Chondrocyte (in vitro differentiated cells): ENCODE measurements at regions not wholly inside any gene's neighbourhood (a gene's known extent, or its start where the extent isn't known, plus 50 kb on each side); places are given as distances from the start of the nearest gene placed in this dataset.
"Not testable (repeated sequence)": the region's sequence is repeated elsewhere in the genome, so short reads cannot be mapped to it uniquely, and the experiment has no call there.

Experiments
- DNase-seq: peaks from one replicate; pipeline ENCODE4 v3.0.0; 2021; ENCODE audit warnings: mixed read lengths, low spot score
- H3K27ac Mint-ChIP-seq: one replicate; pipeline ENCODE4 v1.8.0; 2021; ENCODE audit warnings: mild to moderate bottlenecking, moderate library complexity, mixed read lengths; ENCODE audit not compliant: unreplicated experiment
- H3K27me3 Mint-ChIP-seq: 2 replicates; pipeline ENCODE4 v1.8.0; 2021; ENCODE audit warnings: low read depth, mixed read lengths
- H3K36me3 Mint-ChIP-seq: 2 replicates; pipeline ENCODE4 v1.8.0; 2021; ENCODE audit warnings: low read depth, mixed read lengths
- H3K4me1 Mint-ChIP-seq: 2 replicates; pipeline ENCODE4 v1.8.0; 2021; ENCODE audit warnings: low read depth, mild to moderate bottlenecking, mixed read lengths
- H3K4me3 Mint-ChIP-seq: one replicate; pipeline ENCODE4 v1.8.0; 2021; ENCODE audit warnings: mild to moderate bottlenecking, moderate library complexity, mixed read lengths; ENCODE audit not compliant: unreplicated experiment
- H3K9me3 Mint-ChIP-seq: 2 replicates; pipeline ENCODE4 v1.8.0; 2021; ENCODE audit warnings: low read depth, mixed read lengths
- TF ChIP-seq, protein P1 (sequence below): fragments of 200-600 bp; sonication (generic); IDR thresholded peaks from 2 replicates; pipeline ENCODE4 v1.5.0; 2021; ENCODE audit warnings: antibody characterized with exemption, mild to moderate bottlenecking, moderate library complexity

DNA sequence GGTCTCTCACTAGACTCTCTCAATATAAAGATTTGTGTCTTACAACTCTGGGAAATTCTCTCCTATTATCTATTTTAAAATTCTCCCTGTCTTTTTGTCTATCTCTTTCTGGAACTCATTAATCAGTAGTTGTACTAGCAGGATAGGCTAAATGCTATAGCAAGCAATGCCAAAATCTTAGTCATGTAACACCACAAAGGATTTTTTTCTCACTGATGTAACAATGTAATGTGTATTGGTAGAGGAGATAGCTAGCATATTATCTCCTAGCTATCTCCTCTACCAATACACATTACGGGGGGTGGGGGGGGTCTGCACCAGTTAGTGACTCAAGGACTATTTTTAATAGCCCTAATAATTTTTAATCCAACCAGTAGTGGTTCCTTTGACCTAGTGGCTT, 225.4 kb downstream of the KLHL28 start:
- Mint-ChIP-seq H3K27me3 (peaks cover 1% of the 10 kb centered on the region), H3K27ac (no peak overlapping the region), H3K4me3 (no peak overlapping the region), H3K36me3 (no peaks in the 10 kb centered on the region), H3K4me1 (no peaks in the 10 kb centered on the region), H3K9me3 (no peaks in the 10 kb centered on the region)
- TF ChIP-seq, protein P1, sequence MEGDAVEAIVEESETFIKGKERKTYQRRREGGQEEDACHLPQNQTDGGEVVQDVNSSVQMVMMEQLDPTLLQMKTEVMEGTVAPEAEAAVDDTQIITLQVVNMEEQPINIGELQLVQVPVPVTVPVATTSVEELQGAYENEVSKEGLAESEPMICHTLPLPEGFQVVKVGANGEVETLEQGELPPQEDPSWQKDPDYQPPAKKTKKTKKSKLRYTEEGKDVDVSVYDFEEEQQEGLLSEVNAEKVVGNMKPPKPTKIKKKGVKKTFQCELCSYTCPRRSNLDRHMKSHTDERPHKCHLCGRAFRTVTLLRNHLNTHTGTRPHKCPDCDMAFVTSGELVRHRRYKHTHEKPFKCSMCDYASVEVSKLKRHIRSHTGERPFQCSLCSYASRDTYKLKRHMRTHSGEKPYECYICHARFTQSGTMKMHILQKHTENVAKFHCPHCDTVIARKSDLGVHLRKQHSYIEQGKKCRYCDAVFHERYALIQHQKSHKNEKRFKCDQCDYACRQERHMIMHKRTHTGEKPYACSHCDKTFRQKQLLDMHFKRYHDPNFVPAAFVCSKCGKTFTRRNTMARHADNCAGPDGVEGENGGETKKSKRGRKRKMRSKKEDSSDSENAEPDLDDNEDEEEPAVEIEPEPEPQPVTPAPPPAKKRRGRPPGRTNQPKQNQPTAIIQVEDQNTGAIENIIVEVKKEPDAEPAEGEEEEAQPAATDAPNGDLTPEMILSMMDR = no peak
- DNase-seq = no peak

- H3K4me1 Mint-ChIP-seq = no peaks in the 10 kb centered on the region
- H3K27me3 Mint-ChIP-seq = peaks cover 3% of the 10 kb centered on the region
- H3K4me3 Mint-ChIP-seq = no peak overlapping the region
- H3K27ac Mint-ChIP-seq = no peak overlapping the region
- TF ChIP-seq, protein P1 = no peak
- H3K9me3 Mint-ChIP-seq = no peaks in the 10 kb centered on the region
- no peaks in the 10 kb centered on the region for H3K36me3 Mint-ChIP-seq
- no peak for DNase-seq
These were observed 225.1 kb upstream of the FSCB start for GRCh38 chr14:44732144-44732543.

GRCh38 chr14:44730860-44731259, 223.8 kb upstream of the FSCB start:
- no peak overlapping the region for H3K27ac Mint-ChIP-seq
- H3K9me3 Mint-ChIP-seq = peaks cover 4% of the 10 kb centered on the region
- no peaks in the 10 kb centered on the region for H3K4me1 Mint-ChIP-seq
- no peak for DNase-seq
- H3K4me3 Mint-ChIP-seq = no peak overlapping the region
- TF ChIP-seq, protein P1 = no peak
- no peaks in the 10 kb centered on the region for H3K36me3 Mint-ChIP-seq
- H3K27me3 Mint-ChIP-seq = peaks cover 3% of the 10 kb centered on the region

GRCh38 chr14:44721395-44721794, 214.3 kb upstream of the FSCB start:
- not testable (repeated sequence) for DNase-seq, H3K27me3 Mint-ChIP-seq, H3K27ac Mint-ChIP-seq, H3K4me1 Mint-ChIP-seq, H3K36me3 Mint-ChIP-seq, H3K4me3 Mint-ChIP-seq
- H3K9me3 Mint-ChIP-seq = peaks cover 34% of the 10 kb centered on the region

DNA sequence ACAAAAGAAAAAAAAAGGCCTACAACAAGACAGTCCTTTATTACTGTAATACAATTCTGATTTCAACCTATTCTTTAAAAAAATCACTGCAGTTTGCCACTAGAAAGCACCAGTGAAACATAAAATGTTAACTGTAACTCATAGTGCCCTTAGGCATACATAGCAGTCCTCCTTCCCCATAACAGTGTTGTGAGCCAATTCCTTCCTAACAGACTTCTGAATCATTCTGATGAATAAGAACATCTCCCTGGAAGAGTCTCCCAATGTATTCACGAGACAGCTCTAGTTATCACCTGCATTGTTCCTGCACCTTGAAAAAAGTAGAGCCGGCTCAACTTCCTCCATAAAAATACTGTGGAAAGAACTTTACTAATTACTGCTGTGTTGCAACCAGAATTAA, 213.6 kb upstream of the FSCB start:
- H3K4me1 Mint-ChIP-seq = no peaks in the 10 kb centered on the region

More for the DNA sequence above, 213.6 kb upstream of the FSCB start:
- no peaks in the 10 kb centered on the region for H3K36me3 Mint-ChIP-seq
- no peak for DNase-seq
- peaks cover 39% of the 10 kb centered on the region for H3K9me3 Mint-ChIP-seq
- no peak overlapping the region for H3K27ac Mint-ChIP-seq
- TF ChIP-seq, protein P1 = no peak
- H3K27me3 Mint-ChIP-seq = peaks cover 2% of the 10 kb centered on the region
- no peak overlapping the region for H3K4me3 Mint-ChIP-seq
